ENCODE measurements at regions not wholly inside any gene's neighbourhood (a gene's known extent, or its start where the extent isn't known, plus 50 kb on each side); places are given as distances from the start of the nearest gene placed in this dataset.

GRCh38 chr1:89466307-89466930 is 58.2 kb upstream of the LRRC8B start:
- POLR2A ChIA-PET: interaction anchor here (0.6 kb wide), 1 partner anchor 445 kb away, joined by 3 read pairs; no protein-coding TSS in a partner anchor
- Mint-ChIP-seq H3K27me3 (peaks cover 19 to 53% (median 40%) of the 10 kb centered on the region in 5 donors), H3K4me1 (peaks cover 7 to 16% (median 14%) of the 10 kb centered on the region in 4 donors), H3K36me3 (no peaks in the 10 kb centered on the region), H3K9me3 (no peaks in the 10 kb centered on the region), H3K4me3 (no peak overlapping the region), H3K27ac (no peak overlapping the region)
- no peak for DNase-seq
- no peak for ATAC-seq

- Mint-ChIP-seq H3K9me3 (peaks cover 0 to 27% (median 21%) of the 10 kb centered on the region in 9 donors), H3K27me3 (peaks cover 0 to 15% (median 3%) of the 10 kb centered on the region in 5 donors), H3K36me3 (peaks cover 0 to 26% (median 16%) of the 10 kb centered on the region in 3 donors), H3K4me1 (peaks cover 3 to 8% (median 6%) of the 10 kb centered on the region in 4 donors), H3K27ac (no peak overlapping the region), H3K4me3 (no peak overlapping the region)
- ATAC-seq: no peak
- DNase-seq: no peak
- POLR2A ChIA-PET: no interaction called here
These were observed 52.4 kb upstream of the LRRC8B start for GRCh38 chr1:89472253-89472652.

- no peak for ATAC-seq
- Mint-ChIP-seq H3K27me3 (peaks cover 0 to 13% (median 2%) of the 10 kb centered on the region in 5 donors), H3K27ac (no peak overlapping the region), H3K4me3 (no peak overlapping the region), H3K36me3 (peaks cover 0 to 26% (median 16%) of the 10 kb centered on the region in 3 donors), H3K4me1 (peaks cover 3 to 8% (median 6%) of the 10 kb centered on the region in 4 donors), H3K9me3 (peaks cover 0 to 27% (median 22%) of the 10 kb centered on the region in 9 donors)
- POLR2A ChIA-PET: no interaction called here
- DNase-seq: no peak
These were observed 51.7 kb upstream of the LRRC8B start for GRCh38 chr1:89472886-89473417.

Data from naive thymus-derived CD8-positive, alpha-beta T cell (primary cell).